GM19467 (cell line): ENCODE measurements at regions not wholly inside any gene's neighbourhood (a gene's known extent, or its start where the extent isn't known, plus 50 kb on each side); places are given as distances from the start of the nearest gene placed in this dataset.
"Not testable (repeated sequence)": the region's sequence is repeated elsewhere in the genome, so short reads cannot be mapped to it uniquely, and the experiment has no call there.

Experiments used
- ATAC-seq: cut with Tn5 transposase; IDR thresholded peaks from one replicate; pipeline ENCODE4 v1.9.1; 2021; ENCODE audit warnings: mild to moderate bottlenecking, moderate library complexity; ENCODE audit not compliant: unreplicated experiment

DNA sequence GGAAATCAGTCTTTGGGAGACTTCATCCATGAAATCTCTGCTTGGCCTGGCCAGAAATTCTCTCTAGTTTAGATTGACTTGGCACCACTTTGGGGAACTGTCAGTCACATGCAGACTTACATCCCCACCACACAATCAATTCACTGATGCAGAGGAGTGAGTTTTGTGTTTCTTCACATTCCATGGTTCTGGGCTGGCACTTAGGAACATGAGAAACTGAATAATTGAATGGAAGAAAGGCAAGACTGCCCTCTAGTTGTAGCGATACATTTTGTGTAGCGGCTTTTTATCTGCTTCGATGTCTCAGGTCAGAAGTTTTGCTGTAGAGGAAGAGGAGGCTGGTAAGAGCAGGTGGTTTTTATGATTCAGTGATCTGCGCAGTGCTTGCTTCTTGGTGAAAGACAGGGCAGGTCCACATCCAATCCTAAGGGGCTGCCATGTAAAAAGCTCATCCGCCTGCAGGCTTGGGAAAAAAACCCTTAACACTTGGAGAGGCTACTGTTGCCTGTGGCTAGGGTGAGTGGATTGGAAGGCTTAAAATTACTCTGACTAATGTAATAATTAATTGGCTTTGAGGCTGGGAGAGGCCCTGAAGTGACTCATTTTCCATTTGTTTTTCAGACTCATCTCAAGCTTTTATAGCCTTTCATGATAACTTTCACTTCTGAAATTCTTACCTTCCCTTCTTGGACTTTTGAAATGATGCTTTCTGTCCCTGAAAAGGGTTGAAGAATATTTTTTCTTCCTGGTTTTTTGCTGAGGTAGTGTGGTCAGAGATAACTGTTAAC is 75.4 kb upstream of the LPCAT1 start:
- ATAC-seq, result not testable (repeated sequence)

DNA sequence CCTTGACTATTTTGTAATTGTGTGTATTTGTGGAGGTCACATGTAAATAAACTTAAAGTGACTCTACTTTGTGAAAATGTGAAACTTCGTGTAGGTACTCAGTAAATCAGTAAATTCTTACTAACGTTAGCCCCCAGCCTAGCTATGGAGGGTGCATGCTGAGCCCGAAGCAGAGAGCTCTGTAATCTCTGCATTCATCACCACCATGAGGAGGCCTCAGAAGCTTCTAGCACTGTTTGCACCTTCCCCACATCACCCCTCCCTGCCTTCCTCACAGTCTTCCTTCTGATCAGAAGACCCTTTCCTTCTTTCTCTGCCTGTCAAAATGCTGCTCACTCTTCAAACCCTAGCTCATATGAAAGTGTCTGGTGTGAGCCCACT is 73.3 kb upstream of the LPCAT1 start:
- ATAC-seq, result not testable (repeated sequence)

DNA sequence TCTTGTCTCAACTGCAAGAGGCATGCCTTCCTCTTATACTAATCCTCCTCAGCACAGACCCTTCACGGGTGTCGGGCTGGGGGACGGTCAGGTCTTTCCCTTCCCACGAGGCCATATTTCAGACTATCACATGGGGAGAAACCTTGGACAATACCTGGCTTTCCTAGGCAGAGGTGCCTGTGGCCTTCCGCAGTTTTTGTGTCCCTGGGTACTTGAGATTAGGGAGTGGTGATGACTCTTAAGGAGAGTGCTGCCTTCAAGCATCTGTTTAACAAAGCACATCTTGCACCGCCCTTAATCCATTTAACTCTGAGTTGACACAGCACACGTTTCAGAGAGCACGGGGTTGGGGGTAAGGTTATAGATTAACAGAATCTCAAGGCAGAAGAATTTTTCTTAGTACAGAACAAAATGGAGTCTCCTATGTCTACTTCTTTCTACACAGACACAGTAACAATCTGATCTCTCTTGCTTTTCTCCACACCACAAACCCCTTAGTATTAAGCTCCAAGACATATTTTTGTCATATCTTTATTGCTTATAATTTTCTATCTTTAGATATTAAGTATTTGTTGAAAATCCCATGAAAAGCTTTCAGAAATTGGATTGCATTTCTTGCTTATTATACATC is 72.8 kb upstream of the LPCAT1 start:
- ATAC-seq, result not testable (repeated sequence)

DNA sequence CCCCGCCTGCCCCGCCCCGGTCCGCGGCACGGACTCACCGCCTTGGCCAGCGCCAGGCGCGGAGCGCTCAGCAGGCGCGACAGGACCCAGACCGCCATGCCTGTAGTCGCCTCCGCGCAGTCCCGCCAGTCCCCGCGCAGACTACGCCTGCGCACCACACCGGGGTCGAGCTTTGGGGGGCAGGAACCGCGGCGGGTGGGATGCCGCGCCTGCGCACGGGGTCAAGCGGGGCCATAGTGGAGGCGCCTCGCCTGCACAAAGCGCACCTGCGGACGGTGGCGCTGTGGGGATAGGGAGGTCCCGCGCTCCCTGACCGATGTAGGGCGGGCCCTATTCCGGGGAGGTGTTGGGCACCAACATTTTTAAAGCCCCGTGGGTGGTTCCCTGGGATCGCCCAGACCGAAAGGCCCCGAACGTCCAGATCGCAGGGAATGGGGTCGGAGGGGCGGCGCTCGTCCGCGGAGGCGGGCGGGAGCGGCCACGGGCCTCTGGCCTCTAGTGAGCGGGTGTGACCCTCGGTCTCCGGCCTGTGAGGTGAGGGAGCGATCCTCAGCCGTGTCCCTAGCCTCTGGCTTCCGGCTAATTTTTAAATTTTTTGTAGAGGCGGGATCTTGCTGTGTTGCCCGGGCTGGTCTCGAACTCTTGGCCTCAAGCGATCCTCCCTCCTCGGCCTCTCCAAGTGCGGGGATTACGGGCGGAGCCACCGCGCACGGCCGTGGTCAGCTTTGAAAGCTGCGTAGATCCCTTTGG is 70.8 kb upstream of the LPCAT1 start:
- ATAC-seq, result peak; percentile 84

DNA sequence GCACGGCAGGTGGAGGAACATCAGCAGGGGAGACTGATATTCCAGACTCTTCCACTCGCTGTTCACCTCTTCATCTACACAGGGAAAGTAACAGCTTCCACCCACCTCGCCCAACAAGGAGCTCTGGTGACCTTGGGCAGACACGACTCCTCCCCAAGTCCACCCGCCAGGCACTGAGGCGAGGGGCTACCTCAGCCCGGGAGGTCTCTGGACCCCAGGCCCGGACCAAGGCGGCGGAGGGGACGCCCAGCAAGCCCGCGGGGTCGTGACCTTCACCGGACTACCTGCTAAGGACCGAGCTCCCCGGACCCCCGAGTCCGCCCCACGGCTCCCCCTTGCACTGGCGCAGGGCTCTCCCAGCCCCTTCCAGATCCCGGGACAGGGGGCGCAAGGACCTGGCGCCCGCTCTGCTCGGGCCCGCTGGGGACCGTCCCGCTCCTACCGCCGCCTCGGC is 70.2 kb upstream of the LPCAT1 start:
- ATAC-seq, result no peak

DNA sequence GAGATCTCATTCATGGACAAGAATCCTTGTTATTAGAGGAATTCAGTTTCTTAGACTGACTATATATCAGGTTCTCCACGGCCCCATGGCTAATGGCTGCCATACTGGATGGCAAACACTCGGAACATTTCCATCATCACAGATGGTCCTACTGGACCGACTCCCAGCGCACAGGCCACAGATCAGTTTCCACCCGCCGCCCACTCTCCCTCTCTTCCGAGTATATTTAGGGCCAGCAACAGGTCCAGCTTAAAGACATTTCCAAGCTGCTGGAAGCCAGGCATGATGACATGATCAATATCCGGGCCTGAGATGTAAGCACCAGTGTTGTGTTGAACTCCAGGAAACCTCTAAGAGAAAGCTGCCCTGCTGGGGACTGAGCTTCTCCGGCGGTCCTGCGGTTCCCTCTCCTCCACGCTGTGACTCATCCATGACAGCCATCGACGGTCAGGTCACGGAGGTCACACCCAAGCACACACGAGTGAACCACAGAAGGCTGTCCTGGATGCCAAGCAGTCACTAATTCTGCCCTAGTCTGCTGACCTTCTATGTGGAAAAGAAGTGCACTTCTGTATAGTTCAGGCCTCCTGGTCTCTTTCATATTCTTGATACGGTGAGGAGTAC is 64.4 kb upstream of the LPCAT1 start:
- not testable (repeated sequence) for ATAC-seq

DNA sequence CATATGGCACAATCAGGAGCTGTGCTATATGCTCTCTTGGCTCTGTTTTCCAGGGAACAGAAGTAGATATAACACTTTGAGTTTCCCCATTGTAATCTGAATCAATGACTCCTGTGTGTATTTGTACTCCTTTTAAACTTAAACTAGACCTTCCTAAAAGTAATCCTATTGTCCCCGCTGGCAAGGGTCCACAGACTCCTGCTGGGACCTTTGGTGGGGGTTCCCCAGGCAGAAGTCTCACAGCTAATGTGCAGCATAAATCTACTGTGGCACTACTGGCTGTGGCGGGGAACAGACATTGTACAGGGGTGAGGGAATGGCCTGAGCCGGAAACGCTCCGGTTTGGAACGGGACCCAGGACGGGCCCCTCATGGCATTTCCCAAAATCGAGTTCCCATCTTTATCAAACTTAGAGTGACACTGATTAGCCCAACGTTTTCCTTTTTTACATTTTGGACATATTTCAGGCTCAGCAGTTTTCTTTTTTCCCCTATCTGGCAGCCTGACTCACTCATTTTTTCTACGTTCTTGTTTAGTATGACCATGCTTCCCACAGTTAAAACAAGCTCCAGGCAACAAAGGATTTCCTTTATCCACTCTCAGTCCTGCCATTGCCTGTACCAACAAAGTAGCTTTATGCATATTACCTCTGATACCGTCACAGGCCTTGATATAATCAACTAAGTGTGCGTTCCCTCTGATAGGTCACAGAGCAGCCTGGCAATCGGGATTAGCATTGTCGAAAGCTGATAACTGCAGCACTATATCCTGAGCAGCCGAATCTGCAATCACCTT is 59.5 kb upstream of the LPCAT1 start:
- not testable (repeated sequence) for ATAC-seq

DNA sequence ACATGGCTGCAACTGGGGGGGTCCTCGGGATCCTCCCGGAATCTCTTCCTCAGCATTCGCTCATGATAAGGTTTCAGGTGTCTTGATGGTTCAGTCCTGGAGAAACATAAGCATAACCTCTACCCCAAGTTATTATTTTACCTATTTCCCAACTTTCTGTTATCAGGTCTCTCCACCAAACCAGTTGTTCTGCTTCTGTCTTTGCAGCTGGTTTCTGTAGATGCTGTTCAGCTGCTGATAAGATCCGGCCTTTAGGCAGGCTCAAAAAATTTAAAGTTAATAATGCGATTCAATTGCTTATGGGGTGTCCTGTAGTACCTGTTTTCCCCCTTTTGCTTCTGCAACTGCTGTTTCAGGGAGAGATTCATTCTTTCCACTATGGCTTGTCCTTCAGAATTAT is 55.6 kb upstream of the LPCAT1 start:
- ATAC-seq, result not testable (repeated sequence)

DNA sequence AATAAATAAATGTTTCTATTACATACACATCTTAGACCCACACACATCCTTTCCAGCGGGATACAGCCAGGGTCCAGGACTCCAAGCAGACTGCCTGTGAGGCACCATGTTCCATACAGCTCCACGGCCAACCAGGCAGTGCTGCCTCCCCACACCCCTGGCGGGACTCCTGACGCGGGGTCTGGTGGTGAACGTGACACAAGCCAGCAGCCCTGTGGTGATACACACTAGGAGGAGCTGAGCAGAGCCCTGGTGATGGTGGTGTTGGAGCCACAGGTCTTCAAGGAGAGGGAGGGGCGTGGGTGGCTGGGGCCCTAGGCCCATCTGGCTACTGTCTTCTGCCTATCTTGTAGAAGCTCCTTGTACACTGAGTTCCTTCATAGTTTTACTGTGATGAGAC is 53.1 kb upstream of the LPCAT1 start:
- not testable (repeated sequence) for ATAC-seq

DNA sequence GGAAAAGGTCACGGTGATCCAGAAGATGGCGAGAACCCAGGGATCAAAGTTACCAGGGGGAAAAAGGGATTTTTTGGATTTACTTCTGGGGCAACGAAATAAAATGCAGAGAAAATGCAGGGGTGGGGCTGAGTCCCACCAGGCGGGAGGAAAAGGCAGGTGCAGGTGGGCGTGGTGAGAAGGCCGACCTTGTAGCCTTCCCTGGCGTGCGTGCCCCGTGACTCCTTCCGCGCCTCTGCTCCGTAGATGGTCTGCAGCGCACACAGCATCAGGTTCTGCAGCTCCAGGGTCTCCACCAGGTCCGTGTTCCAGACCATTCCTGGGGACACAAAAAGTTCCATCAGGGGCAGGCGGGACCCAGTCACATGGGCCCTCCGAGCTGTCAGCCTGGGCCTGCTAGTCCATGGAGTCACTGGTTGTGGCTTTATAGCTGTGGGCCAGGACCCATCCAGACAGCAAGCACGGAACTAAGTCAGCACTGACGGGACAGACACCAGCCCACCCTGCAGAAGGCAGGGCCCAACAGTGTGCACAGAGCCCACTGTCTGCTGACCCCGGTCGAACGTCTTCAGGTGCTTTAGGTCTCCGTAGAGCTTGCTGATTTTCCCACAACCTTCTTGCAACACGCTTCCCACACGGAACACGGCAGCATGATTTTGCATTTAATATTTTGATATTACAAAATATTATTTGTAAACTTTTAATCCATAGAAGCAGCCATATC is 52.4 kb upstream of the LPCAT1 start:
- ATAC-seq, result not testable (repeated sequence)

DNA sequence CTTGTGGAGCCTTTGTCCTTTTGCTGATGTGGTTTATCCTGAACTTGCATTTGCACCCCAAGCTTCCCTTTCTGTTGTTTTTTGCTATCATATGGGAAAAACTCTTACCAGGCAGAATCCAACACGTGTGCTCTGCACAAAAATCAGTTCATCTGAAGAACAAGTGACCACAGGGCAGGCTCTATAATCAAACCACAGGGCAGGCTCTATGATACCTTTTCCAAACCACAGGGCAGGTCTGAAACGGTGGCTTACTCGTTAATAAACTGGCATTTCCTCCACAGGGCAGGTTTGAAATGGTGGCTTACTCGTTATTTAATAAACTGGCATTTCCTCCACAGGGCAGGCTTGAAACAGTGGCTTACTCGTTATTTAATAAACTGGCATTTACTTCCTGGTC is 51.7 kb upstream of the LPCAT1 start:
- ATAC-seq, result not testable (repeated sequence)

DNA sequence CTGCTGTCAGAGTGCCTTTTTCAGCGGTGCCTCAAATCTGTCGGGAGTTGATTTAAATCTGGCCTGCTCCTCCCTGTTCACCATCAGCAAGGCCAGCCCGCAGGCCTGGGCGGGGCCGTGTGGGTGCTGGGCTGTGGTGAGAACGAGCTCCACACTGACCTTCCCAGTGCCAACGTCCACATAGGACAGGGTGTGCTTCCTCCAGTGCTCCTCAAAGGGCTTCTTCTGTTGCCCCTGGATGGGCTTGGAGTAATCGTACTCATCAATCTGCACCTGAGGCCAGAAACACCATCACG is 50.2 kb upstream of the LPCAT1 start:
- ATAC-seq, result not testable (repeated sequence)

DNA sequence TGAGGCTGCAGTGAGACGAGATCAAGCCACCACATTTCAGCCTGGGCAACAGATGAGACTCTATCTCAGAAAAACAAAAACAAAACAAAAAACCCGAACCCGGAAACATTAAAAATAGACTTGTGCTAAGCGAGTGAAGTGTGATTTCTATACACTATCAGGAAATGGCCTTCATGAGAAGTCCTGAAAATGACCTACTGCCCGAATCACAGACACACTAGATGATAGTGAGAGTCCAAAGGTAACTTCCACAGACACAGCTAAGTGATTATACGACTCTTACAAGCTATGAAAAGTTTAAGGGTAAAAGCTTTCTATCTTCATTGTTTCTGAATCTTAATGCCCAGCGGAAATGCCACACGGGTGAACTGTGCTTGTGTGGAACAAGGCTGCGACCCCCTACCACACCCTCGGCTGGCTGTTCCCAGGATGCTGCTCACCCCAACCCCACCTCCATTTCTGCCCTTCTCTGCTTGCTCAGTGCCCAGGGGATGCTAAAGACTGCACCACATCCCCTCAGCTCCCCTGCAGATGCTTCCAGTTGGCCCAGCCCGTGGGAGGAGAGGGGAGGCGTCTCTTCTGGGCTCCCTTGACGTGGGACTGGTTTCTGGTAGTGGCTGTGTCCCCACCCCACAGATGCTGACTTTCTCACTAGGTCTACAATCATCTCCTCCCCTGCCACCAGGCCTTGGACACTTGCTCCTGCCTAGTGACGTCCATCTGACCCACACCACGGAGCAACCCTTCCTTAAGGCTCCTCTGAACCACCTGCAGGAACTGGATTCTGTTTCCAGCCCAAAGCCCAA is 49.7 kb upstream of the LPCAT1 start:
- not testable (repeated sequence) for ATAC-seq
